GM12874 (cell line): ENCODE measurements at regions not wholly inside any gene's neighbourhood (a gene's known extent, or its start where the extent isn't known, plus 50 kb on each side); places are given as distances from the start of the nearest gene placed in this dataset.

ENCODE experiments used
- CTCF ChIP-seq: IDR thresholded peaks from 2 replicates; pipeline ENCODE4 v1.5.1; 2011; ENCODE audit warnings: low read depth, mild to moderate bottlenecking, control low read depth, low read length, moderate library complexity; ENCODE audit not compliant: insufficient read depth

- TF ChIP-seq CTCF: no peak
Measured at GRCh38 chr1:91161749-91162148, 139.9 kb upstream of the ZNF644 start.

- no peak for TF ChIP-seq CTCF
Measured at GRCh38 chr1:91161166-91161565, 139.3 kb upstream of the ZNF644 start.

- TF ChIP-seq CTCF: no peak
Measured at GRCh38 chr1:91160363-91161075, 138.7 kb upstream of the ZNF644 start.

GRCh38 chr1:91153341-91153740, 131.5 kb upstream of the ZNF644 start:
- TF ChIP-seq CTCF: no peak

GRCh38 chr1:91152331-91152730, 130.5 kb upstream of the ZNF644 start:
- no peak for TF ChIP-seq CTCF

- no peak for TF ChIP-seq CTCF
Measured at GRCh38 chr1:91151702-91152101, 129.9 kb upstream of the ZNF644 start.

- TF ChIP-seq CTCF: no peak
Measured at GRCh38 chr1:91148641-91149069, 126.8 kb upstream of the ZNF644 start.
